T-helper 1 cell treated with Interleukin-12 subunit alpha and Interleukin-12 subunit beta and Interleukin-4 antibody, amounts not matched to agents 30 μg/mL and 1 μg/mL, for 36 hours (primary cell): ENCODE measurements at regions not wholly inside any gene's neighbourhood (a gene's known extent, or its start where the extent isn't known, plus 50 kb on each side); places are given as distances from the start of the nearest gene placed in this dataset.
"Not testable (repeated sequence)": the region's sequence is repeated elsewhere in the genome, so short reads cannot be mapped to it uniquely, and the experiment has no call there.

Experiments used
- H3K27ac Mint-ChIP-seq: one replicate; pipeline ENCODE4 v1.8.0; 2021; ENCODE audit warnings: mild to moderate bottlenecking, mixed read lengths
- H3K27me3 Mint-ChIP-seq: one replicate; pipeline ENCODE4 v1.8.0; 2021; ENCODE audit warnings: low read depth, mixed read lengths
- H3K36me3 Mint-ChIP-seq: one replicate; pipeline ENCODE4 v1.8.0; 2021; ENCODE audit warnings: low read depth, mixed read lengths
- H3K4me1 Mint-ChIP-seq: one replicate; pipeline ENCODE4 v1.8.0; 2021; ENCODE audit warnings: low read depth, mixed read lengths
- H3K4me3 Mint-ChIP-seq: one replicate; pipeline ENCODE4 v1.8.0; 2021; ENCODE audit warnings: mild to moderate bottlenecking, moderate library complexity, mixed read lengths
- H3K9me3 Mint-ChIP-seq: one replicate; pipeline ENCODE4 v1.8.0; 2021; ENCODE audit warnings: mixed read lengths

DNA sequence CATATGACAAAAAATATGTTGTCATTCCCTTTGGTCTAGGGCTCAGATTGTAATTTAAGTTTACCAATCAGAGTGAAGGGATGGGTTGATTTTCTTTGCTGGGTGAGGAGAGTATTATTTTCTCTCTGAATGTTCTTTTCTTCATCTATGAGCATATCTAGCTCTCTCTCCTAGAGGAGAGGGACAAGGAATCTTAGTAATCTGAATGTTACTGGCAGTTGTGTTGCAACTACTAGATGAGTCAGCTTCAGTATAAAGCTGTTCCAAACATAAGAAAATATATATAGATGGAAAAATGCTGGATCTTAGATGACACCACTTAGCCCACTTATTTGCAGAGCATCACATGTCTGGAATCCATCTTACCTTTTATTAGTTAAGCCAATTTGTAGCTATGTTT lies 259.3 kb downstream of the TUSC1 start:
- Mint-ChIP-seq H3K36me3 (no peaks in the 10 kb centered on the region), H3K27me3 (no peaks in the 10 kb centered on the region), H3K9me3 (peaks cover 26% of the 10 kb centered on the region)

DNA sequence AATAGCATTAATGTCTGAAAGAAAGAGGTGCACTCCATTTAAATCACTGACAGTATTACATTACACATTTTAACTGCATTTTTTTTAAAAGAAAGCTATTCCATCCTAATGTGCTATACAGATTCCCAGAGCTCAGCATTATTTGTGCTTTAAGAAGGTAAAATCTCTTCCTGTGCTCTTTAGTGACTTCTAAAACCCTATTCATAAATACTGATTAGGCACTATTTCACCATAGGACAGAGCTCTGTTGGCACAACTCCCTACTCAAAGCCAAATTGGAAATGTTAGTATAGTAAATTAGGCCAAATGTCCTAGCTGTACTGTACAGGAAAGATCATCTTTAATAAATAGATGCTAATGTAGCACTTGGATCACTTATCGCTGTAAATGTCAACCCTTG lies 262.5 kb downstream of the TUSC1 start:
- Mint-ChIP-seq H3K4me1 (no peaks in the 10 kb centered on the region), H3K27ac (no peak overlapping the region), H3K36me3 (no peaks in the 10 kb centered on the region), H3K27me3 (no peaks in the 10 kb centered on the region), H3K4me3 (no peak overlapping the region), H3K9me3 (peaks cover 22% of the 10 kb centered on the region)

More for the DNA sequence above, 259.3 kb downstream of the TUSC1 start:
- no peaks in the 10 kb centered on the region for H3K4me1 Mint-ChIP-seq
- H3K27ac Mint-ChIP-seq: no peak overlapping the region
- no peak overlapping the region for H3K4me3 Mint-ChIP-seq

DNA sequence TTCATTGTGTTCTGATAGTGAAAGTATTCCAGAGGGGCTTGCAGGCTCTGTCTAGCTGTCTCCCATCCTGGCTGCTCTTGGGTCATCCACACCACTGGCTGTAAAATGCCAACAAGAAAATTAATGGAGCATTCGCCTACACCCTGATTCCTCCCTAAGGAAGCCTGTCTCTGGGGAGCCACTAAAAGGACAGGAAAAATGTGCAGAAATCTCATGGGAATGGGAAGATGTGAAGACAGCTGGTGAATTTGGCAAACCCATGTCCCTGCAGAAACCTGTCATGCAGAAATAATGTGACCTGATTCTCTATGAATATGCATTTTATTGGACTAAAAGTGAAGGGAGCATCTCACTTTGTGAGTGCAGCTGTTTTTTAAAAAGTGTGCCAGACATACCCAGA lies 265.6 kb downstream of the TUSC1 start:
- no peaks in the 10 kb centered on the region for H3K36me3 Mint-ChIP-seq
- H3K4me3 Mint-ChIP-seq: no peak overlapping the region
- peaks cover 9% of the 10 kb centered on the region for H3K9me3 Mint-ChIP-seq

DNA sequence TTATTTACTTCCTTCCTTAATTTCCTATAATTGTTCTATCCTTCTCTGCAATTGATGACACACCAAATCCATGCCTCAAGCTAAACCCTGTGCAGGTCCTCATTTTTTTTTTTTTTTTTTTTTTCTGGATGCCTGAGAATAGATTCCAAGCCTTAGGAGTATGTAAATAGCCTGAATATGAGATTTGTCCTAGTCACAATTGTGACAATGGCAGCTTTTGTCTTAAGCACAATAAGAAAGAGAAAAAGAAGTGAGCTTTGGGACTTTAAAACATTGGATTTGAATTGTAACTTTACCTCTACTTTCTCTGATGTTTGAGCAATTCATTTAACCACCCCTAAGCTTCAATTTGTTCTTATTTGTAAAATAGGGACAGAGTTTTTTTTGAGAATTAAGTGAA lies 280.5 kb downstream of the TUSC1 start:
- no peaks in the 10 kb centered on the region for H3K36me3 Mint-ChIP-seq
- no peak overlapping the region for H3K27ac Mint-ChIP-seq
- H3K4me3 Mint-ChIP-seq: no peak overlapping the region
- H3K4me1 Mint-ChIP-seq: no peaks in the 10 kb centered on the region
- H3K27me3 Mint-ChIP-seq: no peaks in the 10 kb centered on the region
- peaks cover 15% of the 10 kb centered on the region for H3K9me3 Mint-ChIP-seq

More for the DNA sequence above, 265.6 kb downstream of the TUSC1 start:
- Mint-ChIP-seq H3K27me3 (no peaks in the 10 kb centered on the region), H3K4me1 (no peaks in the 10 kb centered on the region), H3K27ac (no peak overlapping the region)

DNA sequence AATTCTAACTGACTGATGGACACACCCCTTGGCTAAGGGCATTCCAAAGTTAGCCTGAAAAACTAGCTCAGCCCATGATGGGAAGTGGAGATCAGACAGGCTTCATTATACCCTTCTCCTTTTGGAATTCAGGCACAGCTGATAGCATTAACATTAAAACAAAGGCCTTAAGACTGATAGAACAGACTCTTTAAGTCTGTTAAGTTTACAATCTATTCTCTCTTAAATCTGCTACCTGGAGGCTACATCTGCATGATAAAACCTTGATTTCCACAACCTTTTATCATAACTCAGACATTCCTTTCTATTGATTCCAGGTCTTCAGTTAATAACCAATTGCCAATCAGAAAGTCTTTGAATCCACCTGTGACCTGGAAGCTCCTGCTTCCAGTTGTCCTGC lies 281.4 kb downstream of the TUSC1 start:
- H3K4me3 Mint-ChIP-seq: no peak overlapping the region
- H3K9me3 Mint-ChIP-seq: peaks cover 18% of the 10 kb centered on the region
- no peak overlapping the region for H3K27ac Mint-ChIP-seq
- H3K36me3 Mint-ChIP-seq: no peaks in the 10 kb centered on the region
- H3K27me3 Mint-ChIP-seq: no peaks in the 10 kb centered on the region
- H3K4me1 Mint-ChIP-seq: no peaks in the 10 kb centered on the region

DNA sequence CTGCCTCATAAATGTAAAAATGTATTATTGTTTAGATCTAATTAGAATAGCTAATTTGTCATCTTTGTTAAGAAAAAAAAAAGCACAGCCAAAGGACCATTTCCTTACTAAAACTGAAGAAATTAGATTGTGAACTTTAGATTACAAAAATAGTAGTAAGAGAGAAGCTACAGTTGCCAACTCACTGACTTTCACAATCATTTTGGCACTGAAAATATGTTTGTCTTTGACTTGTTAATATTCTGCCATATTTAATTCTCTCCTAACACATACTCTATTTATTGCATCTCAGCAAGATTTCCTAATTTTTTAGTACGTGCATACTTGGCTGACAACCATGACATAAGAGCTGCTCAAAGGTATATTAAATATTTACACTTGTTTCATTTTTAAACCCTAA lies 297.1 kb downstream of the TUSC1 start:
- no peak overlapping the region for H3K4me3 Mint-ChIP-seq
- H3K4me1 Mint-ChIP-seq: no peaks in the 10 kb centered on the region
- H3K27me3 Mint-ChIP-seq: no peaks in the 10 kb centered on the region
- H3K36me3 Mint-ChIP-seq: no peaks in the 10 kb centered on the region
- no peak overlapping the region for H3K27ac Mint-ChIP-seq
- peaks cover 11% of the 10 kb centered on the region for H3K9me3 Mint-ChIP-seq

DNA sequence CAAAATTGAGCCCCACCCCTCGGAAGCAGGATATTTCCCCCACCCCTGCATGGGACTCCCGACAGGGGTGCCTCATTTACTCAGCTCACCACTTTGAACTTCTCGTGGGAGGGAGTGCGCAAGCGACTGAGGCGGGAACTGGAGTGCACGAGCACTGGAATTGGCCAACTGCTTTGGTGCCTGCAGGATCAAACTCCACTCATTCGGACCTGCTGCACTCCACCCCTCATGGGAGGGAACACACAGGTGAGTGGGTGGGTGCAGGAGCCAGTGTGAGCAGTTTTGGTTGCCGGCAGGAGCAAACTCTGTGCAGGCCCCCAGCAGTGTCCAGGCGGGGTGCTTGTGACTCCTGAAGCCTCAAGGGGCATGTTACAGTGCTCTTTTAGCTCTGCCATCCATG lies 301.2 kb downstream of the TUSC1 start:
- Mint-ChIP-seq H3K27me3 (no peaks in the 10 kb centered on the region), H3K4me1 (no peaks in the 10 kb centered on the region), H3K4me3 (no peak overlapping the region), H3K9me3 (peaks cover 16% of the 10 kb centered on the region), H3K27ac (no peak overlapping the region), H3K36me3 (no peaks in the 10 kb centered on the region)

DNA sequence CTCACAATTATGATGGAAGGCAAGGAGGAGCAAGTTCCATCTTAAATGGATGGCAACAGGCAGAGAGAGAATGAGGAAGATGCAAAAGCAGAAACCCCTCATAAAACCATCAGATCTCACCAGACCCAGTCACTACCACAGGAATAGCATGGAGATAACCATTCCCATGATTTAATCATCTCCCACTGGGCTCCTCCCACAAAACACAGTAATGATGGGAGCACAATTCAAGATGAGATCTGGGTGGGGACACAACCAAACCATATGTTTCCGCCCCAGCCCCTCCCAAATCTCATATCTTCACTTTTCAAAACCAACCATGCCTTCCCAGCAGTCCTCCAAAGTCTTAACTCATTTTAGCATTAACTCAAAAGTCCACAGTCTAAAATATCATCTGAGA lies 304.0 kb downstream of the TUSC1 start:
- Mint-ChIP-seq H3K4me1 (no peaks in the 10 kb centered on the region), H3K9me3 (peaks cover 18% of the 10 kb centered on the region), H3K27me3 (no peaks in the 10 kb centered on the region), H3K4me3 (no peak overlapping the region), H3K27ac (no peak overlapping the region), H3K36me3 (no peaks in the 10 kb centered on the region)

DNA sequence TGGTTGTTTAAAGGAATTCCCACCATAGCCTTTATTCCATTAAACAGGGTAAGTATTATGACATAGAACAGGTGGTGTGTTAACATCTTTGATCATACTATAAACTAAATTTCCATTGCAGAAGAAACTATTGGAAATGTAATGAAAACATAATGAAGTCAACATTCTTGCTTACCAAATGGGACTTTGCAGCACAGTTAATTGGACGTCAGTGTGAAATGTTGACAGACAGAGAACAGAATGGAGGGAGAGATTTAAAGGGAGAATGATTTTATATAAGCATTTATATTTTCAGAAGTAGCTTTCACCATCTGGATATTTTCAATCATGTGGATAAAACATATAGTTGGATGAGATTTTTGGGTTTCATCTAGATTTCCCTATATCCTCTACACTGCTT lies 311.3 kb downstream of the TUSC1 start:
- no peaks in the 10 kb centered on the region for H3K27me3 Mint-ChIP-seq
- no peaks in the 10 kb centered on the region for H3K36me3 Mint-ChIP-seq
- peaks cover 22% of the 10 kb centered on the region for H3K9me3 Mint-ChIP-seq
- H3K4me1 Mint-ChIP-seq: no peaks in the 10 kb centered on the region
- H3K27ac Mint-ChIP-seq: no peak overlapping the region
- no peak overlapping the region for H3K4me3 Mint-ChIP-seq

DNA sequence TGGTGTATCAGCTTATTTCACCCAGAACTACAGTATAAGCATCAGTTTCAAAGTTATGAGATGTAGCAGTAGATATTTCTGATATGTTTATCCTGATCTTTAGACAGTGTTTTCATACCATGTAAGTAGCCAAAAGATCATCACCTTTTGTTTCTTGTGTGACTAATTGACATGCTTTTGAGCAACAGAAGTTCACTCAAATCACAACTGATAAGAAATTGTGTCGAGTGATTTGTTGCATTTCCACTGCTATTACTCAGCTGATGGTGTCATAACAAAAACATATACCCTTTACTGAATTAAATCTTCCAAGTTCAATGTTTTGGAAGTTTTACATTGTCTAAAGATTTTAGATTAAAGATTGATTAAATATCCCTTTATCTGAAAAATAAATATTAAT lies 324.5 kb downstream of the TUSC1 start:
- H3K27ac Mint-ChIP-seq: no peak overlapping the region
- no peaks in the 10 kb centered on the region for H3K27me3 Mint-ChIP-seq
- peaks cover 8% of the 10 kb centered on the region for H3K9me3 Mint-ChIP-seq
- H3K36me3 Mint-ChIP-seq: no peaks in the 10 kb centered on the region
- no peaks in the 10 kb centered on the region for H3K4me1 Mint-ChIP-seq
- no peak overlapping the region for H3K4me3 Mint-ChIP-seq

DNA sequence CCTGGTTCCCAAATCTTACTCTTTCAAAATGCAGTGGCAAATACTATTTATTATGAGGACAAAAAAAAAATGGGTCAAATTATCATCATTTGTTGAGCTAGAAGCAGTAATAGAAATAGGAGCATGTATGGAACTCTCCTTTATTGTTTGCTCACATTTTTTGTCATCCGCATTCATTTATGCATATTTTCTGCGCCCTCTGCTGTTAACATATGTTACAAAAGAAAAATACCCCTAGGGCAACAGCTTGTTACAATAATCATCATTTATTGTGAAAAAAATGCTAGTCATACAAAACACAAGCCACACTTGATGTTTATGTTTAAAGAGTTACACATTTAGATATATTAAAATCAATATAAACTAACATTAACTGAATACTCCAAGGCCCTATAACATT lies 328.2 kb downstream of the TUSC1 start:
- H3K9me3 Mint-ChIP-seq: peaks cover 3% of the 10 kb centered on the region
- no peak overlapping the region for H3K4me3 Mint-ChIP-seq
- no peaks in the 10 kb centered on the region for H3K4me1 Mint-ChIP-seq
- H3K27me3 Mint-ChIP-seq: no peaks in the 10 kb centered on the region
- no peak overlapping the region for H3K27ac Mint-ChIP-seq
- H3K36me3 Mint-ChIP-seq: no peaks in the 10 kb centered on the region

DNA sequence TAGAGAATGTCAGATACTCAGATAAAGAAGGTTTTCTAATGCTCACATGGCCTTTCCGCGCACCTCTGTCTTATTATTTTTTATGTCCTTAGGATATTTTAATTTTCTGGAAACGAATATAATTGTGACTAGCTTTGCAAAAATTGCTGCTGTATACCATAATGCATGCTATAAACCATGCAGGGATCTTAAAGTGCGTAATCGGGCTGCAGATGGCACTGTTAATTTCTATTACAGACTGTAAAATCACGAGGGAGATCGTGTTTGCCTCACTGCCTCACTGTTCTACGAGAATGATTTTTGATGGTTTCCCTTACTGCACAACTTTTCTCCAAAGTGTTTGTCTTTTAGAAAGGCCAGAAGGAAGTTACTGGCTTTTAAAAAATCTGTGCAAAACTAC lies 356.1 kb downstream of the TUSC1 start:
- no peaks in the 10 kb centered on the region for H3K36me3 Mint-ChIP-seq
- no peaks in the 10 kb centered on the region for H3K4me1 Mint-ChIP-seq
- peaks cover 13% of the 10 kb centered on the region for H3K9me3 Mint-ChIP-seq
- no peaks in the 10 kb centered on the region for H3K27me3 Mint-ChIP-seq
- H3K27ac Mint-ChIP-seq: no peak overlapping the region
- H3K4me3 Mint-ChIP-seq: no peak overlapping the region

DNA sequence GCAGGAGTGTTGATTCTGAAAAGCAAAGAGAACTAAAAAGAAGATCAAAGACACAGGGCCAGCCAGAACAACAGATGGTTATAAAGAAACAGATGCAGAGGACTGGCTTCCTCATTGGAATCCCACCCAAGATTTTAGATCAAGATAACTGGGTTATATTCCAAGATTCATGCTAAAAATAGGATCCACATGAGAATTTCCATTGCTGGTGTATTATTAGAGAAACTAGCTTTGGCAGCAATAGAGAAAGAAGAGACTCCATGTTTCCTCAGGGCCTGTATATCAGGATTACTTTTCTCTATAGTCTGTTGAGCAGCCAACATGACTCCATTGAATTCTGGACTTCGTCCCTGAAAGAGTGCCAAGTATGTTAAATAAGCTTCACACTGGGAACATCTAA lies 367.3 kb downstream of the TUSC1 start:
- Mint-ChIP-seq H3K4me3 (no peak overlapping the region), H3K27ac (no peak overlapping the region), H3K27me3 (no peaks in the 10 kb centered on the region), H3K36me3 (no peaks in the 10 kb centered on the region), H3K9me3 (peaks cover 14% of the 10 kb centered on the region), H3K4me1 (no peaks in the 10 kb centered on the region)

DNA sequence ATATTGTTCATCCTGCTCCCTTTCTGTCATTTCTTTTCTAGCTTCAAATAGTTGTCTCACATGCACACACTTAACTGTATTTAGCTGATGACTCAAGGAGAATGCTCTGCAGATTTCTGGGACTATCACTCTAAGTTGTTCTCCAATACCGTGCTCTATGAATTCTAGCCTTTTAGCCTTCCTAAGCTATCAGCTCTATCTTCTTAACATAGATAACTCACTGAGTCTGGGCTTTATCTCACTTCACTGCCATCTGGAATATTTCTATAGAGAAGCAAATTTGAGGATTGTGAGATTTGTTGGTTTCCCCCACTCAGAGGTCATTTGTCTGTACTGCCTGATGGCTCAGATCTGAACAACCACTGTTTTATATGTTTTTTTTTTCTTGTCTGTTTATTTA lies 369.7 kb downstream of the TUSC1 start:
- H3K4me1 Mint-ChIP-seq: no peaks in the 10 kb centered on the region
- H3K4me3 Mint-ChIP-seq: no peak overlapping the region
- H3K9me3 Mint-ChIP-seq: peaks cover 14% of the 10 kb centered on the region
- no peaks in the 10 kb centered on the region for H3K27me3 Mint-ChIP-seq
- no peaks in the 10 kb centered on the region for H3K36me3 Mint-ChIP-seq
- no peak overlapping the region for H3K27ac Mint-ChIP-seq

DNA sequence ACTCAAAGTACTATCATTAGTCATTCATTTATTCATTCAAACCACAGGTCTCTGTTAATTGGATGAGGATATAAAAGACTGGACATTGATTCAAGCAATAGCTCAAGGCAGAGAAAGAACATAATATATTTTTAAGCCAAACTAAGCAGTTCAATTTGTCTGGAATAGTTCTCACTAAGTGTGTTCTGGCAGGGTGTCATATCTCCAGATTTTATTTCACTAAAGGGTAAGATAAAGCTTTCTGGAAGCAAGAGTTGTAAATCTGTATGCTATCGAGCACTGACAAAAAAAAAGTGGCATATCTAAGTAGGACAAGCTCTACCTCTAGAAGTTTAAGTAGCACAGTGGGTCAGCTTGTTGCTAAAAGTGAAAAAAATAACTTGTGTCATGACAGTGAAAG lies 375.6 kb downstream of the TUSC1 start:
- H3K27ac Mint-ChIP-seq: no peak overlapping the region
- H3K4me1 Mint-ChIP-seq: no peaks in the 10 kb centered on the region
- H3K4me3 Mint-ChIP-seq: no peak overlapping the region
- H3K27me3 Mint-ChIP-seq: no peaks in the 10 kb centered on the region
- H3K9me3 Mint-ChIP-seq: peaks cover 7% of the 10 kb centered on the region
- H3K36me3 Mint-ChIP-seq: no peaks in the 10 kb centered on the region

DNA sequence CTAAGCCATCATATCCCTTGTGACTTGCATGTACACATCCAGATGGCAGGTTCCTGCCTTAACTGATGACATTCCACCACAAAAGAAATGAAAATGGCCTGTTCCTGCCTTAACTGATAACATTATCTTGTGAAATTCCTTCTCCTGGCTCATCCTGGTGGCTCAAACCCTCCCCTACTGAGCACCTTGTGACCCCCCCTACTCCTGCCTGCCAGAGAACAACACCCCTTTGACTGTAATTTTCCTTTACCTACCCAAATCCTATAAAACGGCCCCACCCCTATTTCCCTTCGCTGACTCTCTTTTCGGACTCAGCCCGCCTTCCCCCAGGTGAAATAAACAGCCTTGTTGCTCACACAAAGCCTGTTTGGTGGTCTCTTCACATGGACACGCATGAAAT lies 390.0 kb downstream of the TUSC1 start:
- H3K27ac Mint-ChIP-seq, H3K4me3 Mint-ChIP-seq, H3K36me3 Mint-ChIP-seq, H3K27me3 Mint-ChIP-seq, H3K9me3 Mint-ChIP-seq, H3K4me1 Mint-ChIP-seq: not testable (repeated sequence)
